K562 (cell line): ENCODE measurements at regions not wholly inside any gene's neighbourhood (a gene's known extent, or its start where the extent isn't known, plus 50 kb on each side); places are given as distances from the start of the nearest gene placed in this dataset.

Experiments used
- ATAC-seq: fragments of 200-7000 bp; cut with Tn5 transposase; 3 replicates; pipeline ENCODE4 v1.9.1; 2020; ENCODE audit warnings: moderate library complexity
- BruUV-seq: library from RNA; stranded (reverse); fragments of 400-500 nt; replicated peaks from 2 replicates; lab custom pipeline; 2021; lab: Mats Ljungman, UMichigan
- CTCF ChIA-PET: fragments of 300-600 bp; formaldehyde crosslinking; extraction: SDS; loops from one replicate; lab custom pipeline; 2021; ENCODE audit warnings: low intra/inter-chr PET ratio; lab: Yijun Ruan, JAX
- POLR2A ChIA-PET: fragments of 300-600, 350-650 bp; sonication (Branson Sonifier 250); formaldehyde crosslinking; extraction: SDS; loops from one replicate; lab custom pipeline; 2021; ENCODE audit warnings: antibody characterized with exemption, inconsistent platforms; lab: Yijun Ruan, JAX
- DNase-seq, 4 experiments: peaks; one replicate each; pipeline versions ENCODE4 v3.0.0 to v3.0.0-alpha.2; 2011 to 2018; ENCODE audit warnings: low spot score in 3 of 4, mixed read lengths in 3 of 4; ENCODE audit errors: extremely low read depth in 1 of 4
- FAIRE-seq: peaks from 2 replicates; lab custom pipeline; 2011; peaks lifted over from hg19 to GRCh38; lab: Jason Lieb, UNC
- H2AFZ ChIP-seq: 2 replicates; pipeline ENCODE4 v1.6.0; 2011; ENCODE audit warnings: low read depth, low read length, control low read depth, inconsistent platforms
- H3K27ac ChIP-seq: fragments of 200-600 bp; 3 replicates; pipeline ENCODE4 v1.8.0; 2011; ENCODE audit warnings: low read depth, mild to moderate bottlenecking, control low read depth, inconsistent platforms, low read length, moderate library complexity, mixed read lengths; ENCODE audit errors: extremely low read depth
- H3K27me3 ChIP-seq, 2 experiments: fragments of 300-600 bp in 1 of 2; 2 replicates in 1 of 2; 3 replicates in 1 of 2; pipeline versions ENCODE4 v1.6.0 to v1.8.0; 2011; ENCODE audit warnings: inconsistent platforms in 2 of 2, low read length in 2 of 2, mild to moderate bottlenecking in 1 of 2, mixed read lengths in 1 of 2, moderate library complexity in 1 of 2; ENCODE audit not compliant: control insufficient read depth in 2 of 2, insufficient read depth in 2 of 2
- H3K36me3 ChIP-seq: fragments of 300-600 bp; 3 replicates; pipeline ENCODE4 v1.8.0; 2011; ENCODE audit warnings: mild to moderate bottlenecking, low read length, inconsistent platforms; ENCODE audit not compliant: control insufficient read depth, insufficient read depth
- H3K4me1 ChIP-seq, 2 experiments: fragments of 200-600 bp in 1 of 2; replicated peaks in 1 of 2; 2 replicates in 1 of 2; 3 replicates in 1 of 2; pipeline versions ENCODE4 v1.5.1 to v1.8.0; 2011; ENCODE audit warnings: inconsistent platforms in 2 of 2, low read length in 2 of 2, mild to moderate bottlenecking in 1 of 2, mixed read lengths in 1 of 2, moderate library complexity in 1 of 2; ENCODE audit not compliant: control insufficient read depth in 2 of 2, insufficient read depth in 2 of 2
- H3K4me2 ChIP-seq: 2 replicates; pipeline ENCODE4 v1.6.1; 2011; ENCODE audit warnings: low read length, control low read depth, inconsistent platforms, mixed read lengths; ENCODE audit not compliant: insufficient read depth
- H3K4me3 ChIP-seq: fragments of 200-600 bp; sonication (generic), shearing (Covaris generic); 2 replicates; pipeline ENCODE4 v1.5.1; 2016; ENCODE audit warnings: control low read depth, inconsistent platforms
- H3K79me2 ChIP-seq: fragments of 200-600 bp; 3 replicates; pipeline ENCODE4 v1.8.0; 2011; ENCODE audit warnings: low read length, inconsistent platforms; ENCODE audit not compliant: control insufficient read depth, insufficient read depth
- H3K9ac ChIP-seq, 2 experiments: 2 replicates each; pipeline versions ENCODE4 v1.6.0 to v1.6.1; 2011; ENCODE audit warnings: low read depth in 2 of 2, low read length in 2 of 2, control low read depth in 1 of 2, inconsistent platforms in 1 of 2, mild to moderate bottlenecking in 1 of 2, mixed read lengths in 1 of 2; ENCODE audit not compliant: insufficient read depth in 1 of 2
- H3K9me1 ChIP-seq: one replicate; pipeline ENCODE4 v1.6.0; 2011; ENCODE audit warnings: inconsistent platforms, mild to moderate bottlenecking, low read length, moderate library complexity; ENCODE audit not compliant: control insufficient read depth, insufficient read depth
- H3K9me3 ChIP-seq: replicated peaks from 2 replicates; pipeline ENCODE4 v1.5.1; 2011; ENCODE audit warnings: low read depth, low read length, inconsistent platforms; ENCODE audit not compliant: control insufficient read depth, insufficient read depth
- H4K20me1 ChIP-seq: replicated peaks from 2 replicates; pipeline ENCODE4 v1.6.1; 2011; ENCODE audit warnings: low read length, inconsistent platforms, mixed read lengths; ENCODE audit not compliant: control insufficient read depth, insufficient read depth
- C11orf30 ChIP-seq: fragments of 450-650 bp; IDR thresholded peaks from 2 replicates; pipeline ENCODE4 v1.6.1; 2016; ENCODE audit warnings: low read depth, mild to moderate bottlenecking
- CBFB ChIP-seq: sonication (generic); formaldehyde crosslinking; IDR thresholded peaks from 2 replicates; pipeline ENCODE4 v1.4.0; 2020; ENCODE audit warnings: mild to moderate bottlenecking, missing genetic modification reagents
- CHD1 ChIP-seq: fragments of 200-600 bp; sonication (generic); IDR thresholded peaks from one replicate; pipeline ENCODE4 v1.6.1; 2012; ENCODE audit warnings: mild to moderate bottlenecking, moderate library complexity, low read length, inconsistent platforms
- DDX20 ChIP-seq: fragments of 450-650 bp; IDR thresholded peaks from 2 replicates; pipeline ENCODE4 v1.6.1; 2016; ENCODE audit warnings: missing genetic modification characterization, low read depth, mild to moderate bottlenecking, missing compliant biosample characterization, moderate library complexity
- DIDO1 ChIP-seq: fragments of 450-650 bp; IDR thresholded peaks from 2 replicates; pipeline ENCODE4 v1.6.1; 2016; ENCODE audit warnings: low read depth, missing biosample characterization, missing genetic modification characterization
- FOXM1 ChIP-seq, 2 experiments: fragments of 450-650 bp in 1 of 2; sonication (generic) in 1 of 2; formaldehyde crosslinking in 1 of 2; IDR thresholded peaks; 2 replicates each; pipeline versions ENCODE4 v1.6.1 to v1.9.0; 2017 to 2022; ENCODE audit warnings: low read depth in 2 of 2, mild to moderate bottlenecking in 2 of 2, missing genetic modification reagents in 1 of 2, moderate library complexity in 1 of 2
- ILF3 ChIP-seq: fragments of 450-650 bp; IDR thresholded peaks from 2 replicates; pipeline ENCODE4 v1.6.1; 2018; ENCODE audit warnings: antibody characterized with exemption, mild to moderate bottlenecking, moderate library complexity, borderline replicate concordance
- KHSRP ChIP-seq: fragments of 450-650 bp; IDR thresholded peaks from 2 replicates; pipeline ENCODE4 v1.6.1; 2017
- L3MBTL2 ChIP-seq: fragments of 450-650 bp; IDR thresholded peaks from 2 replicates; pipeline ENCODE4 v1.6.1; 2016; ENCODE audit warnings: mild to moderate bottlenecking, moderate library complexity
- MTA3 ChIP-seq: fragments of 450-650 bp; formaldehyde crosslinking; IDR thresholded peaks from 2 replicates; pipeline ENCODE4 v1.6.1; 2017; ENCODE audit warnings: mild to moderate bottlenecking, borderline replicate concordance
- NELFE ChIP-seq: IDR thresholded peaks from 2 replicates; pipeline ENCODE4 v1.6.1; 2011; ENCODE audit warnings: mild to moderate bottlenecking; ENCODE audit not compliant: insufficient read depth, insufficient read length
- RBM25 ChIP-seq: fragments of 200-400 bp; formaldehyde crosslinking; IDR thresholded peaks from 2 replicates; pipeline ENCODE4 v1.6.1; 2018; ENCODE audit warnings: low read length, low read depth, moderate library complexity; ENCODE audit not compliant: severe bottlenecking
- TAL1 ChIP-seq: fragments of 450-650 bp; IDR thresholded peaks from 2 replicates; pipeline ENCODE4 v1.6.1; 2016; ENCODE audit warnings: mild to moderate bottlenecking
- THRA ChIP-seq: fragments of 450-650 bp; IDR thresholded peaks from 2 replicates; pipeline ENCODE4 v1.6.1; 2017; ENCODE audit warnings: mild to moderate bottlenecking, moderate library complexity
- ZBTB1 ChIP-seq: sonication (generic); formaldehyde crosslinking; IDR thresholded peaks from 2 replicates; pipeline ENCODE4 v1.8.1; 2023; ENCODE audit warnings: missing genetic modification reagents, low read depth, mild to moderate bottlenecking, borderline replicate concordance
- ZNF436 ChIP-seq: fragments of 250-450, 450-650 bp; sonication (Bioruptor Pico); formaldehyde crosslinking; IDR thresholded peaks from 2 replicates; pipeline ENCODE4 v1.7.0; 2020; ENCODE audit warnings: mild to moderate bottlenecking
- ZNF583 ChIP-seq: fragments of 250-450 bp; sonication (Bioruptor Pico); IDR thresholded peaks from 2 replicates; pipeline ENCODE4 v1.4.0; 2020
- ZNF780A ChIP-seq: fragments of 250-450 bp; sonication (Bioruptor Pico); IDR thresholded peaks from 2 replicates; pipeline ENCODE4 v1.5.0; 2021; ENCODE audit warnings: mild to moderate bottlenecking
- ZNF830 ChIP-seq: fragments of 250-450 bp; sonication (Bioruptor Pico); IDR thresholded peaks from 2 replicates; pipeline ENCODE4 v1.5.0; 2021; ENCODE audit warnings: mild to moderate bottlenecking
- WGBS: fragments of 100-300 bp; shearing (Covaris generic); methylation state at CpG from one replicate; pipeline ENCODE4 v1.1.6; 2016; ENCODE audit warnings: low coverage, mixed read lengths; ENCODE audit not compliant: insufficient coverage; ENCODE audit errors: missing lambda C conversion rate; 5-methylcytosine and 5-hydroxymethylcytosine counted together
- in situ Hi-C: fragments of 300-500 bp; cut with MboI; formaldehyde crosslinking; loops from 4 replicates; pipeline ENCODE4 v1.15.0; 2018; ENCODE audit warnings: inconsistent platforms, mixed read lengths
- intact Hi-C: fragments of 100-400 bp; cut with micrococcal nuclease; formaldehyde crosslinking; loops from 2 replicates; pipeline ENCODE4 v1.14.2; 2022
- TF ChIP-seq, protein P1 (sequence below): fragments of 450-650 bp; conservative IDR thresholded peaks from 2 replicates; pipeline ENCODE4 v1.6.1; 2016; ENCODE audit warnings: missing genetic modification characterization, low read depth, mild to moderate bottlenecking, missing compliant biosample characterization, moderate library complexity
- TF ChIP-seq, protein P2 (sequence below), 2 experiments: IDR thresholded peaks; 2 replicates each; pipeline ENCODE4 v1.6.1; 2011; ENCODE audit warnings: borderline replicate concordance in 1 of 2, control low read depth in 1 of 2, low read depth in 1 of 2, low read length in 1 of 2, mild to moderate bottlenecking in 1 of 2, mixed read lengths in 1 of 2, moderate library complexity in 1 of 2; ENCODE audit not compliant: insufficient read depth in 1 of 2, insufficient read length in 1 of 2, poor library complexity in 1 of 2, severe bottlenecking in 1 of 2; ENCODE audit errors: extremely low read depth in 1 of 2

DNA sequence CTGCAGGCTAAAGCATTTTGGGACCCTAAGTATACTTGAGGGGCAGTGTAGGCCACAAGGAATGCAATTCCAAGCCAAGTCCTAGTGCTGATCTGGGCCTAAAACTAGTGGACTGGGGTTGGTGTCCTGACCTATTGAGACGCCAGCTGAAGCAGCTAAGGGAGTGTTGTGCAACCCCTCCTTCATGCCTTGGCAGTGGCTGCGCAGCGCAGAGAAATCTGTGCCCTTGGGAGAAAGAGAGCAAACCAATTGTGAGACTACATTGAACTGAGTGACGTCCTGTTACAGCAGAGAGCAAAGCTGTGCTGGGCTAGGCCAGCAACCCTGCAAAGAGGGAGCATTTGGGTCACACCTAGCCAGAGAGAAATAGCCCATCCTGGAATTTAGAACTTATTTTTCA is 2715.0 kb upstream of the PCDH20 start (continued):
- no peak for TF ChIP-seq THRA

DNA sequence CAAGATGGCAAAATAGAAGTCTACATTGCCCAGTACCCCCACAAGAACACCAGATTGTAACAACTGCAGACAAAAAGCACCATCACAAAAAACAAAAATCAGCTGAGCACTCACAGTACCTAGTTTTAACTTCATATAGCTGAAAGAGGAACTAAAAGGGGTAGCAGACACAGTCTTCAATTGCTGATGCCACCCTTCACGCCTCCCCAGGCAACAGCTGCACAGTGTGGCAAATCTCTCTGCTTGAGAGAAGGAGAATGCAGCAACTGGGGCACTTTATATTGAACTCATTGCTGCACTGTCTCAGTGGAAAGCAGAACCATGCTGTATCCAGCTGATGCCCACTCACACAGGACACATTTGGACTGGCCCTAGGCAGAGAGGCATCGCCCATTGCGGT is 2714.5 kb upstream of the PCDH20 start:
- FAIRE-seq: no peak
- intact Hi-C loops (no loop called here), in situ Hi-C loops (no loop called here)
- ATAC-seq: no peak
- Histone ChIP-seq H3K27me3 (no peaks in the 10 kb centered on the region), H3K9me3 (no peaks in the 10 kb centered on the region), H3K36me3 (no peaks in the 10 kb centered on the region), H3K9ac (no peak overlapping the region), H4K20me1 (no peaks in the 10 kb centered on the region), H3K27ac (no peak overlapping the region)
- CTCF ChIA-PET: no interaction called here
- 0% methylated on average over 3 of the region's 3 CpGs for WGBS
- BruUV-seq: no TSS peak
- DNase-seq: no peak
- POLR2A ChIA-PET: no interaction called here
- TF ChIP-seq ZBTB1 (no peak), DIDO1 (no peak), FOXM1 (IDR thresholded peaks at IDR 0.05; ENCODE audit: low read depth) (no peak), FOXM1 (CRISPR knock-in tag; IDR thresholded peaks at IDR 0.05; ENCODE audit: low read depth) (no peak), TAL1 (no peak), ZNF780A (no peak), ZNF583 (no peak), RBM25 (no peak), L3MBTL2 (no peak), CHD1 (no peak), C11orf30 (no peak), NELFE (no peak), ZNF436 (no peak), KHSRP (no peak), ZNF830 (CRISPR knock-in tag) (no peak), ILF3 (no peak), CBFB (CRISPR knock-in tag) (no peak), MTA3 (no peak), DDX20 (tag) (no peak)
- TF ChIP-seq, protein P1, sequence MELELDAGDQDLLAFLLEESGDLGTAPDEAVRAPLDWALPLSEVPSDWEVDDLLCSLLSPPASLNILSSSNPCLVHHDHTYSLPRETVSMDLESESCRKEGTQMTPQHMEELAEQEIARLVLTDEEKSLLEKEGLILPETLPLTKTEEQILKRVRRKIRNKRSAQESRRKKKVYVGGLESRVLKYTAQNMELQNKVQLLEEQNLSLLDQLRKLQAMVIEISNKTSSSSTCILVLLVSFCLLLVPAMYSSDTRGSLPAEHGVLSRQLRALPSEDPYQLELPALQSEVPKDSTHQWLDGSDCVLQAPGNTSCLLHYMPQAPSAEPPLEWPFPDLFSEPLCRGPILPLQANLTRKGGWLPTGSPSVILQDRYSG: no peak
- TF ChIP-seq, protein P2, sequence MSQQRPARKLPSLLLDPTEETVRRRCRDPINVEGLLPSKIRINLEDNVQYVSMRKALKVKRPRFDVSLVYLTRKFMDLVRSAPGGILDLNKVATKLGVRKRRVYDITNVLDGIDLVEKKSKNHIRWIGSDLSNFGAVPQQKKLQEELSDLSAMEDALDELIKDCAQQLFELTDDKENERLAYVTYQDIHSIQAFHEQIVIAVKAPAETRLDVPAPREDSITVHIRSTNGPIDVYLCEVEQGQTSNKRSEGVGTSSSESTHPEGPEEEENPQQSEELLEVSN (IDR thresholded peaks at IDR 0.05; ENCODE audit: borderline replicate concordance in 1 of 2, extremely low read depth in 1 of 2, insufficient read depth in 1 of 2, insufficient read length in 1 of 2, low read depth in 1 of 2, low read length in 1 of 2, poor library complexity in 1 of 2, severe bottlenecking in 1 of 2): no peak
- TF ChIP-seq, all 486 proteins: peak for 0
- no peak overlapping the region for H3K4me2 ChIP-seq
- no peaks in the 10 kb centered on the region for H3K9me1 ChIP-seq
- H3K79me2 ChIP-seq: no peaks in the 10 kb centered on the region
- H3K4me3 ChIP-seq: no peak overlapping the region
- no peaks in the 10 kb centered on the region for H3K4me1 ChIP-seq
- H2AFZ ChIP-seq: no peak overlapping the region
